Duodenal mucosa (tissue), 2 donors: ENCODE measurements at regions not wholly inside any gene's neighbourhood (a gene's known extent, or its start where the extent isn't known, plus 50 kb on each side); places are given as distances from the start of the nearest gene placed in this dataset.
"Not testable (repeated sequence)": the region's sequence is repeated elsewhere in the genome, so short reads cannot be mapped to it uniquely, and the experiment has no call there.

ENCODE experiments used
- H3K27ac ChIP-seq: one replicate; pipeline ENCODE4 v1.7.0; 2013; ENCODE audit warnings: low read depth, low read length
- H3K27me3 ChIP-seq, 2 donors: one replicate each; pipeline ENCODE4 v1.7.0; 2013; ENCODE audit warnings: low read length in 2 of 2, control low read depth in 1 of 2; ENCODE audit not compliant: insufficient read depth in 2 of 2, control insufficient read depth in 1 of 2
- H3K36me3 ChIP-seq, 2 donors: one replicate each; pipeline ENCODE4 v1.7.0; 2013; ENCODE audit warnings: low read length in 2 of 2, control low read depth in 1 of 2; ENCODE audit not compliant: insufficient read depth in 2 of 2, control insufficient read depth in 1 of 2
- H3K4me1 ChIP-seq, 2 donors: one replicate each; pipeline ENCODE4 v1.7.0; 2013; ENCODE audit warnings: low read length in 2 of 2, control low read depth in 1 of 2; ENCODE audit not compliant: insufficient read depth in 2 of 2, control insufficient read depth in 1 of 2
- H3K4me3 ChIP-seq, 2 donors: one replicate each; pipeline ENCODE4 v1.7.0; 2013; ENCODE audit warnings: low read length in 2 of 2, low read depth in 1 of 2
- H3K9ac ChIP-seq, 2 donors: one replicate each; pipeline ENCODE4 v1.7.0; 2013; ENCODE audit warnings: low read length in 2 of 2, low read depth in 1 of 2
- H3K9me3 ChIP-seq, 2 donors: one replicate each; pipeline ENCODE4 v1.7.0; 2013; ENCODE audit warnings: low read length in 2 of 2, control low read depth in 1 of 2; ENCODE audit not compliant: control insufficient read depth in 1 of 2

DNA sequence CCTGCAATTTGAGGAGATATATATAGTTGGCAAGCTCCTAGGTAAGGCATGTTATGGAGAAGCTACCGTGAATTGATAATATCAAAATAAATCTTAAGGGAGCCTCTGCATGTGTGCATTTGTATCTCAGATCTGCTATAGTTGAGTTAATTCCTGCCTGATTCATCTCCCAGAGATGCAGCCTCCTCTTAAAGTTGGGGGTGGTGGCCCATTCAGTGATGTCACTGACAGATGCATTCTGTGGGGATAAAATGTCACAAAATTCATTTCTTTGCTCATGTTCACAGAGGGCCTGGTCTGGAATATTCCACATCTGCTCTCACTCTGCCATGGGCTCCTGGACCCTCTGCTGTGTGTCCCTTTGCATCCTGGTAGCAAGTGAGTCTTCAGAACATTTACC is 185.8 kb upstream of the PRSS1 start:
- Histone ChIP-seq H3K4me3 (no peak overlapping the region), H3K9me3 (no peaks in the 10 kb centered on the region), H3K4me1 (no peaks in the 10 kb centered on the region), H3K36me3 (no peaks in the 10 kb centered on the region), H3K9ac (no peak overlapping the region), H3K27me3 (no peaks in the 10 kb centered on the region), H3K27ac (no peak overlapping the region)

DNA sequence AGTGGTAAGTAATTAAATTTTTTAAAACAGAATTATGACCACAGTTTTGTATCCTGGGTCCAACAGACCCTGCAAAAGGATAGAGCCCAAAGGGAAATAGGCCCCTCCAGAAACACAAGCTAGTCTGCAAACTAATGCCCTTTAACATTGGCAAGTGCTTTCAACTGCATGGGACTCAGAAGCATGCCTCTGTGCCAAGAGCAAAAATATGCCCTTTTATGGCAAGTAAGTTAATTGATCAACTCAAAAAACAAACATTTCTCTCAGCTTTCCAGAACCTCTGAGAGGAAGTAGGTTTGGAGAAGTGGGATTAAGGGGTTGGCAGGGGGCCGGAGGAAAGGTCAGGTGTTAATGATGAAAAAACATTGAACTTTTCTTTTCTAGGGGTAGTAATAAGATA is 186.6 kb upstream of the PRSS1 start:
- no peaks in the 10 kb centered on the region for H3K4me1 ChIP-seq
- no peak overlapping the region for H3K27ac ChIP-seq
- no peaks in the 10 kb centered on the region for H3K36me3 ChIP-seq
- no peaks in the 10 kb centered on the region for H3K9me3 ChIP-seq
- no peak overlapping the region for H3K4me3 ChIP-seq
- no peaks in the 10 kb centered on the region for H3K27me3 ChIP-seq
- H3K9ac ChIP-seq, result no peak overlapping the region

DNA sequence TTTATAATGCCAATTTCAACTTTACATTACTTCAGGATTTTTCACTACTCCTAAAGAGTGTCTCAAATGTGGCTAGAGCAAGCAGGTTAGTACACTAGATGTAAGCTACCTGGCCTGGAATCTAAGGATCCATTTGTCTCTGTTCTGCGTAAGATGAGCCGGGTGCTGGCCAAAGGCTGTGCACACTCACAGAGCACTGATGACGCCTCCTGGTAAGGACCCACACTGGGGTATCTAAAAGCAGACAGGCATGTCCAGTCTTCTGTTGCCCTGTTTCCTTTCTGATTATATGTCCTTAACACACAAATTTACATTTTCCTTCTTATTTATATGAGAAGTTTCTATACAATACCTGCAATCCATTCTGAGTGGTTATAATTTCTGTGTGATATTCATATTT is 187.9 kb upstream of the PRSS1 start:
- H3K9me3 ChIP-seq, H3K4me3 ChIP-seq, H3K27me3 ChIP-seq, H3K9ac ChIP-seq, H3K4me1 ChIP-seq, H3K36me3 ChIP-seq, H3K27ac ChIP-seq: not testable (repeated sequence)

DNA sequence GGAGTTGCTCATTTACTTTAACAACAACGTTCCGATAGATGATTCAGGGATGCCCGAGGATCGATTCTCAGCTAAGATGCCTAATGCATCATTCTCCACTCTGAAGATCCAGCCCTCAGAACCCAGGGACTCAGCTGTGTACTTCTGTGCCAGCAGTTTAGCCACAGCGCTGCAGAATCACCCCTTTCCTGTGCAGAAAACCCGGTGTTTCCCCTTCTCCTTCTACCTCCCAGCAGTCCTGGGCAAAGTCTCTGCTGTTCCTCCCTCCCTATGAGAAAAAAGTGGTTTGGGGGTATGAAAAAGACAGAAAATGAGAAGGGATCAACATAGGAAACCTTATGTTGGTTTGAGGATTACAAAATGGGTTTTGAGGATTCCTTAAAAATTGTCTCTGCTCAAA is 188.5 kb upstream of the PRSS1 start:
- not testable (repeated sequence) for H3K4me1 ChIP-seq, H3K27ac ChIP-seq, H3K27me3 ChIP-seq, H3K36me3 ChIP-seq, H3K4me3 ChIP-seq, H3K9ac ChIP-seq, H3K9me3 ChIP-seq

DNA sequence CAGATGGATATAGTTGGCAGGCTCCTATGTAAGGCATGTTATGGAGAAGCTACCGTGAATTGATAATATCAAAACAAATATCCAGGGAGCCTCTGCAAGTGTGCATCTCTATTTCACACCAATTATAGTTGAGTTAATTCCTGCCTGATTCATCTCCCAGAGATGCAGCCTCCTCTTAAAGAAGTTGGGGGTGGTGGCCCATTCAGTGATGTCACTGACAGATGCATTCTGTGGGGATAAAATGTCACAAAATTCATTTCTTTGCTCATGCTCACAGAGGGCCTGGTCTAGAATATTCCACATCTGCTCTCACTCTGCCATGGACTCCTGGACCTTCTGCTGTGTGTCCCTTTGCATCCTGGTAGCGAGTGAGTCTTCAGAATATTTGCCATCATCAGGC is 189.1 kb upstream of the PRSS1 start:
- Histone ChIP-seq H3K4me3 (no peak overlapping the region), H3K9me3 (no peaks in the 10 kb centered on the region), H3K27ac (no peak overlapping the region), H3K4me1 (no peaks in the 10 kb centered on the region), H3K9ac (no peak overlapping the region), H3K36me3 (no peaks in the 10 kb centered on the region), H3K27me3 (no peaks in the 10 kb centered on the region)

DNA sequence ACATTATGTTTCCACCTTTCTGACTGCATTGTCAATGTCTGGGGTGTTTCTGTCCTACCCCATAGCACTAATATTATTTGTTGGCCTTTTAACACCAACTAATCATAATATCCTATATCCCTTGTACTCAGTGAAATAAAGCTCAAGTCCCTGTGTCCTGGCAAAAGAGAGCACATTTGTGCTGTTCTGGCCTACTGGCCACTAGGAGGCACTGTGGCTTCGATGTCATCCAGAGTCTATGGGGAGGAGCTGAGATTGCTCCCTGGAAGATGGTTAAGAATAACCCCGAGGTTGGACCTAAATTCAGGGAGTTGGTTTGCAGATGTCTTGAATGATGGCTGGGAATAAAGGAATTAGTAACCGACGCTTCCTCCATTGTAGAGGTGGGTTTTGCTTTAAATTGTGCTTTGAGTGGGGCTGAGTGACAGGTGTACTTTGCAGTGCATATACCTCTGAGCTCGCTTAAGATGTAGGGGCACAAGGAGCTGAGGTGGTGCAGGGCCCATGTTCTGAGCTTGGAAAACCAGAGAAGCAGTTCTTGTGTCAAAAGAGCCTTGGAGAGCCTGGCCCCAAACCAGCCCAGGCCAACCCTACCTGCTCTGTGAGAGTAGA is 191.2 kb upstream of the PRSS1 start:
- Histone ChIP-seq H3K36me3 (no peaks in the 10 kb centered on the region), H3K27ac (no peak overlapping the region), H3K4me1 (no peaks in the 10 kb centered on the region), H3K9me3 (no peaks in the 10 kb centered on the region), H3K9ac (no peak overlapping the region), H3K27me3 (no peaks in the 10 kb centered on the region), H3K4me3 (no peak overlapping the region)

DNA sequence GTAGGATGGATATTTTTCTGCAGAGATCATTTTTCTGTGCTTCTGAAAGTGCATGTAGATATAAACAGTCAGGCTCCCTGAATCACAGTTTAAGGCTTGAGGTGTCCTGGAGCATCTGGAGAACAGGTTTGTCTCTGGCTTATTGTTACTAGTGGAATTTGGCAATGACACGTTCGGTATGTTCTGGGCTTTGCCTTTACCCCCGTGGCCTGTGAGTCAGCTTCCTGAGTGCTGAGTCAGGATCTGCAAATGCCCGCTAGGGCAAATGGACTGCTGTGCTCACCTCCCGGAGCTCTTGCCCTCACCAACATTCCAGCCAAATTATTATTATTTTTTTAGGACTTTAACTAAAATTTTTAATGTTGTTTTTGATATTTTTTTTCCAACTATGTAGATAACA is 192.5 kb upstream of the PRSS1 start:
- Histone ChIP-seq H3K9me3 (no peaks in the 10 kb centered on the region), H3K9ac (no peak overlapping the region), H3K27ac (no peak overlapping the region)

DNA sequence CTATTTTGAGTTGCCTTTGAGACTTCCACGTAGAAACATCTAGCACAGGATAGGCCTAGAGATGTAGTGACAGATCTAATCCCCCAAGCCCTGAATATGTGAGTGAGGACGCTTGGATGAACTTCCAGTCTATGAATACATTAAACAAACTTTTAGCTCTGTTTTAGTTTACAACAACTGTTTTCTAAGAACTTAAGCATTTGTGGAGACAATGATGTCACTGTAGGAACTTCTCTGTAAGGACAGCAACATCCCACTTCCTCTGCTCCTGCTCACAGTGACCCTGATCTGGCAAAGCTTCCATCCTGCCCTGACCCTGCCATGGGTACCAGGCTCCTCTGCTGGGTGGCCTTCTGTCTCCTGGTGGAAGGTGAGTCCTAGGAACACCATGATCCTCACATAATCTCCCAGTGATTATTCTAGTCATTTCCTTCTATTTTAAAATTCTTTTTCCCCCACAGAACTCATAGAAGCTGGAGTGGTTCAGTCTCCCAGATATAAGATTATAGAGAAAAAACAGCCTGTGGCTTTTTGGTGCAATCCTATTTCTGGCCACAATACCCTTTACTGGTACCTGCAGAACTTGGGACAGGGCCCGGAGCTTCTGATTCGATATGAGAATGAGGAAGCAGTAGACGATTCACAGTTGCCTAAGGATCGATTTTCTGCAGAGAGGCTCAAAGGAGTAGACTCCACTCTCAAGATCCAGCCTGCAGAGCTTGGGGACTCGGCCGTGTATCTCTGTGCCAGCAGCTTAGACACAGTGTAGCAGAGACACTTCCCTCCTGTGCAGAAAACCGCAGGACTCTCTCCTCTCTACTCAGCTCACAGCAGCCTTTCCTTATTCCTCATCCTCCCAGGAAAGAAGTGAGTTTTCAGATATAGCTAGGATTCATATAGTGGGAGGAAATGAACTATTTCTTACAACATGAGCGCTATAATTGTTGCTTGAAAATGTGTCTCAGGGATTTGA is 194.4 kb upstream of the PRSS1 start:
- Histone ChIP-seq H3K9ac (no peak overlapping the region), H3K4me1 (no peaks in the 10 kb centered on the region), H3K27ac (no peak overlapping the region), H3K36me3 (no peaks in the 10 kb centered on the region), H3K9me3 (no peaks in the 10 kb centered on the region), H3K27me3 (no peaks in the 10 kb centered on the region), H3K4me3 (no peak overlapping the region)

More for the DNA sequence above, 192.5 kb upstream of the PRSS1 start:
- Histone ChIP-seq H3K4me1 (no peaks in the 10 kb centered on the region), H3K36me3 (no peaks in the 10 kb centered on the region), H3K4me3 (no peak overlapping the region), H3K27me3 (no peaks in the 10 kb centered on the region)

DNA sequence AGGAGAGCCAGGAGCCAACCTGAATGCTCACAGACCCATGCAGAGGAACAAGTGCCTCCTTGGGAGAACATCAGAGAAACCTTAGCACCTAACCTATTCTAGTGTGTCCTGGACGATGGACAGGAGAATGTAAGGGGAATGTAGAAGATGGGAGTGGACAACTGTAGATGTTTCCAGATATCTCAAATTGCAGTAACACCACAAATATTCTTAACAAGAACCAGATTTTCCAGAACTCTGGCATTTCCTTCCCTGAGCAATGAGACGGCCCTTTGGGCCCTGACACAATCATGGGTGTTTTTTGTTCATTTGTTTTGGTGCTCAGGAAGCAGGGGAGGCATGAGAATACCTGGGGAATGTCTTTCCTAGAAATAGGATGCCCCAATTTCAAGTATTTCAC is 196.1 kb upstream of the PRSS1 start:
- no peaks in the 10 kb centered on the region for H3K36me3 ChIP-seq
- no peak overlapping the region for H3K27ac ChIP-seq
- no peaks in the 10 kb centered on the region for H3K4me1 ChIP-seq
- no peaks in the 10 kb centered on the region for H3K9me3 ChIP-seq
- H3K9ac ChIP-seq, result no peak overlapping the region
- H3K27me3 ChIP-seq, result no peaks in the 10 kb centered on the region
- H3K4me3 ChIP-seq, result no peak overlapping the region

DNA sequence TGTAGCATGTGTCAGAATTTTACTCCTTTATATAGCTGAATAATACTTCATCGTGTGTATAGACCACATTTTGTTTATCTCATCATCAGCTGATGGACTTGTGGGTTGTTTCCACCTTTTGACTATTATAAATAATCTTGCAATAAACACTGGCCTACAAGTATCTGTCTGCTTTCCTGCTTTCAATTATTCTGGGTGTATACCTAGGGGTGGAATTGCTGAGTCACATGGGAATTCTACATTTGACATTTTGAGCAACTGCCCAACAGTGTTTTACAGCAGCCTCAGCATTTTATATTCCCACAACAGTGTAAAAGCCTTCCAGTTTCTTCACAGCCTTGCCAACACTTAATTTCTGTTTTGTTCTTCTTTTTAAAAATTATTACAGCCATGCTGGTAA is 200.3 kb upstream of the PRSS1 start:
- H3K9me3 ChIP-seq, result no peaks in the 10 kb centered on the region
- H3K4me3 ChIP-seq, result no peak overlapping the region
- no peaks in the 10 kb centered on the region for H3K4me1 ChIP-seq
- H3K27me3 ChIP-seq, result no peaks in the 10 kb centered on the region
- H3K9ac ChIP-seq, result no peak overlapping the region
- no peak overlapping the region for H3K27ac ChIP-seq
- H3K36me3 ChIP-seq, result no peaks in the 10 kb centered on the region
